ENCODE measurements at regions not wholly inside any gene's neighbourhood (a gene's known extent, or its start where the extent isn't known, plus 50 kb on each side); places are given as distances from the start of the nearest gene placed in this dataset.
"Not testable (repeated sequence)": the region's sequence is repeated elsewhere in the genome, so short reads cannot be mapped to it uniquely, and the experiment has no call there.

DNA sequence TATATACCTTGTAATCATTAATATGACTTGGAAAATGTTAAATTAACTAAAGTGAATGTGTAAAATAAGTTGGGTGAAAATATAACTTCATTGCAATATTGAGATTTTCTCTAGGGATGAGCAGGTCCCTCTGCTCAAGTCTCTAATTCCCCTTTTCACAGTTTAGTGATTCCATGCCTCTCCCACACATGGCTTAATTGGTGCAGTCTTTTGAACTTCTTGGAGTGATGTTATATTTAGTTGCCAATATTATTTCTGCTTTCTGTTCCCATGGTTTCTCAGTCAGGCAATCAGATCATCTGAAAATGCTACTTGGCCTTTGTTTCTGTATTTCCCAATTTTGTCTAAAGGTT lies 233.7 kb upstream of the SPOPL start:
- no peak for ATAC-seq (ENCODE audit: low read depth)
- H3K9me3 Mint-ChIP-seq, result peaks cover 6% of the 10 kb centered on the region

DNA sequence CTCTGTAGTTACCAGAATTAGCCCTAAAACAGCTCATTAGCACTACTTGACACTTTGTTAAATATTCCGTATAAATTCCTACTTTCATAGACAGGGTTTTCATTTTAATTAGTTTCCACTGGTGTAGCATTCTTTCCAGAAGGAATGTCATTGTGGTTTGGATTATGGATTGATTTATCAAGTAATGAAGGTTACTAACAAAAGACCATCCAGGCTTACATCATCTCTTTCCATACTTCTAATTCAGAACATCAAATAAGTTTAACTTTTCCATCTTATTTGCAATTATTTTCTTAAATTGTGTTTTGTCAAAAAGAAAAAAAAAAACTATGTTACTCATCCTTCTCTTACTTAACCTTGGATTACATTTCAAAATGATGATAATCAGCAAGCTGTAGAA lies 231.8 kb upstream of the SPOPL start:
- ATAC-seq (ENCODE audit: low read depth) (no peak), DNase-seq (ENCODE audit: low spot score in 2 of 2) (no peak)
- Mint-ChIP-seq H3K36me3 (no peaks in the 10 kb centered on the region), H3K4me3 (no peak overlapping the region), H3K4me1 (no peaks in the 10 kb centered on the region), H3K27me3 (no peaks in the 10 kb centered on the region), H3K9me3 (peaks cover 2% of the 10 kb centered on the region), H3K27ac (no peak overlapping the region)

More for the DNA sequence above, 233.7 kb upstream of the SPOPL start:
- Mint-ChIP-seq H3K4me3 (no peak overlapping the region), H3K27me3 (no peaks in the 10 kb centered on the region), H3K4me1 (no peaks in the 10 kb centered on the region), H3K27ac (no peak overlapping the region), H3K36me3 (no peaks in the 10 kb centered on the region)
- DNase-seq (ENCODE audit: low spot score in 2 of 2), result no peak

DNA sequence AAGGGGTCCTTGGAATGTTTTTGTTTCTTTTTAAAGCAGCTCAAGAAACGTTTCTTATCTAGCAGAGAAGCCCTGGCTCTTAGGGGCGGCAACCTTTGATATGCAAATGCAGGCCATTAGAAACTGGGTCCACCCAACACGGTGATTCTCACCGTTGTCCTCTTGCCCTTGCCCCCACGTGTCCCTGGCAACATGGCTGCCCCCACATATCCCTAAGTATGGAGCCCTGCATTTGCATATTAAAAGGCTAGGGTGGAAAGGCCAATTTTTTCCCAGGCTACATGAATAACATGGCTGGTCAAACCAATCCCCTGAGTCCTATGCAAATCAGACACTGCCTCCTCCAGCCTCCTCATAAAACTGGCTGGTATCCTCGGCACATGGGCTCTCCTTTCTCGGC lies 230.1 kb upstream of the SPOPL start:
- Mint-ChIP-seq H3K9me3 (no peaks in the 10 kb centered on the region), H3K4me1 (no peaks in the 10 kb centered on the region), H3K4me3 (no peak overlapping the region), H3K36me3 (no peaks in the 10 kb centered on the region), H3K27ac (no peak overlapping the region), H3K27me3 (no peaks in the 10 kb centered on the region)
- DNase-seq (ENCODE audit: low spot score in 2 of 2), result no peak
- no peak for ATAC-seq (ENCODE audit: low read depth)

DNA sequence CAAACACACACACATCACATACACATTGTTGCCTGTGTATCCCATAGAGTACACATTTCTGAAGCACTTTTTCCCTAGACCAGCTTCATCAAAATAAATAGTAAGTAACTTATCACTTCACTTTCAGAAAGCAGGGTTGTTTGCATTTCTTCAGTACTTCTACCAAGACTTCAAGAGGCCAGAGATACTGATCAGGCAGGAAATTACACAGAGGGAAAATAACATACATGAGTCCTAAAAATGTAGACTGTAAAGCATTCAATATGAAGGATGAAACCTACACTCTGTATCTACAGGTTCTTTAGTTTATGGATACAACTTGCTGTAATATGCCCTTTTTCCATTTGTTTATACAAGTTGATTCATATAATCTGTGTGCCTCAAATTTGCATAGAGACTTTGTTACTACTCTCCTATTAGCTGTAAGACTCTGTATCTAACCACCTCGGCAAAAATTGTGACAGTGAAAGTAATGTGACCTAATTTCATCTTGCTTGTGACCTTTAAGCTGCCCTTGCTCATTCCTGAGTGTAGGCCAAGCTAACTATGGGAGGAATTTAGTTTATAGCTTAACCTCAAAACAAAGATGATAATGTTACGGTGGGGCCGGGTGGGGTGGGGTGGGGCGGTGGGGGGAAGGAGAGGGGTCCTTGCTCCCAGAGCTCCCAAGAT lies 228.9 kb upstream of the SPOPL start:
- no peaks in the 10 kb centered on the region for H3K4me1 Mint-ChIP-seq
- H3K27me3 Mint-ChIP-seq, result no peaks in the 10 kb centered on the region
- H3K4me3 Mint-ChIP-seq, result no peak overlapping the region
- DNase-seq (ENCODE audit: low spot score in 2 of 2) (no peak), ATAC-seq (ENCODE audit: low read depth) (no peak)
- no peaks in the 10 kb centered on the region for H3K9me3 Mint-ChIP-seq
- H3K36me3 Mint-ChIP-seq, result no peaks in the 10 kb centered on the region
- H3K27ac Mint-ChIP-seq, result no peak overlapping the region

DNA sequence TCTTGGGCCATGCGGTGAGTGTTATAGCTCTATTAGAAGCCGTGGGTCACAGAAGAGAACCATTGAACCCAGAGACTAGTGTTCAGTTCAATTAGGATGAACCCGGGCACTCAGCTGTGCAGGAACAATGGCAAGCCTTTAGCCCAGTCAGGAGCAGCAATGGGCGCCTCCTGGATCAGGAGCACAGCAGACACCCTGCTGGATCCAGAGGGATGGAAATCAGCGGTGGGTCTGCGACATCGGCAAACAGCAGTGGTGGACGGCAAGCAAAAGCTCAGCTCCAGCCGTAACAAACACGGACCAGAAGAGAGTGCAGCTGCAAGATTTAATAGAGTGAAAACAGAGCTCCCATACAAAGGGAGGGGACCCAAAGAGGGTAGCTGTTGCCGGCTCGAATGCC lies 228.3 kb upstream of the SPOPL start:
- DNase-seq (ENCODE audit: low spot score in 2 of 2); H3K4me3 Mint-ChIP-seq; H3K9me3 Mint-ChIP-seq; ATAC-seq (ENCODE audit: low read depth); H3K36me3 Mint-ChIP-seq; H3K4me1 Mint-ChIP-seq; H3K27ac Mint-ChIP-seq; H3K27me3 Mint-ChIP-seq: not testable (repeated sequence)

DNA sequence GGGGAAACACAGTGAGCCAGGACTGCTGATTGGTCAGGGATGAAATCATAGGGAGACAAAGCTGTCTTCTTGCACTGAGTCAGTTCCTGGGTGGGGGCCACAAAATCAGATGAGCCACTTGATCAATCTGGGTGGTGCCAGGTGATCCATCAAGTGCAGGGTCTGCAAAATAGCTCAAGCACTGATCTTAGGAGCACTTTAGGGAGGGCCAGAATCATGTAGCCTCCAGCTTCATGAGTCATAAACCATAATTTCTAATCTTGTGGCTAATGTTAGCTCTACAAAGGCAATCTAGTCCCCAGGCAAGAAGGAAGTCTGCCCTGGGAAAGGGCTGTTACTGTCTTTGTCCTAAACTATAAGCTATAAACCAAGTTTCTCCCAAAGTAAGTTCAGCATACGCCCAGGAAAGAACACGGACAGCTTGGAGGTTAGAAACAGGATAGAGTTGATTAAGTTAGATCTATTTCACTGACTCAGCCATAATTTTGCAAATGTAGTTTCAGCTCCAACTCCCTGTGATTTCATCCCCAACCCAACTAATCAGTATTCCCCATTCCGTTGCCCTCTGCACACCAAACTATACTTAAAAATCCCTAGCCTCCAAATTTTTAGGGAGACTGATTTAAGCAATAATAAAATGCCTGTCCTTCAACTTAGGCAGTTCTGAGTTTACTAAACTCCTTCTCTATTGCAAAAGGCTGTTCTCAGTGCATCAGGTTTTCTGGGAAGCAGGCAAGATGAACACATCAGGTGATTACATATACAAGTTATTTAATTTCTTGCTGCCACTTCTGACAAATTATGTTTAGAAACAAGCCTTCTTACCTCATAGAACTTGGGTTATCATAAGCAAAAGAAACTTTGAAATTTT lies 226.9 kb upstream of the SPOPL start:
- H3K4me3 Mint-ChIP-seq, result no peak overlapping the region

DNA sequence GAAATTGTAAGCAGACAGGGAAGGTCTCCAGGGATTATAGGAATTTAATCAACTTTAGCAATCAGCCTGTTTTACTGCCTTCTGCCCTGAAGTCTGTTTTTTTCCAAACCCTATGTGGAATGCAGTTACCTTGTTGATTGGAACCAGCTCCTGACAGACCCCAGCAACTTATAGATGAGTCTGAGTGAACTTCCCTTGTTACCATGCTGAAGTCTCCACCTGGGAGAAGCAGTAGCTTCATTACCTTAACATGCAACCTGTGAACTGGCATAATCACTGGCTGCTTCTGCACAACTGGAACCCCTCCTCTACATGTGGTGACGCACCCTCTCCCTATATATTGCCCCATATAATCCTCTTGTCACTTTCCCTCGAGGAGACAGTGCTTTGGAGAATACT lies 226.3 kb upstream of the SPOPL start:
- no peak overlapping the region for H3K4me3 Mint-ChIP-seq
- DNase-seq (ENCODE audit: low spot score in 2 of 2), result no peak
- peaks cover 1% of the 10 kb centered on the region for H3K36me3 Mint-ChIP-seq
- H3K9me3 Mint-ChIP-seq, result no peaks in the 10 kb centered on the region
- H3K4me1 Mint-ChIP-seq, result no peaks in the 10 kb centered on the region
- H3K27ac Mint-ChIP-seq, result no peak overlapping the region
- ATAC-seq (ENCODE audit: low read depth), result no peak
- H3K27me3 Mint-ChIP-seq, result no peaks in the 10 kb centered on the region

More for the DNA sequence above, 226.9 kb upstream of the SPOPL start:
- Mint-ChIP-seq H3K36me3 (peaks cover 1% of the 10 kb centered on the region), H3K9me3 (no peaks in the 10 kb centered on the region), H3K4me1 (no peaks in the 10 kb centered on the region), H3K27ac (no peak overlapping the region), H3K27me3 (no peaks in the 10 kb centered on the region)
- DNase-seq (ENCODE audit: low spot score in 2 of 2) (no peak), ATAC-seq (ENCODE audit: low read depth) (no peak)

DNA sequence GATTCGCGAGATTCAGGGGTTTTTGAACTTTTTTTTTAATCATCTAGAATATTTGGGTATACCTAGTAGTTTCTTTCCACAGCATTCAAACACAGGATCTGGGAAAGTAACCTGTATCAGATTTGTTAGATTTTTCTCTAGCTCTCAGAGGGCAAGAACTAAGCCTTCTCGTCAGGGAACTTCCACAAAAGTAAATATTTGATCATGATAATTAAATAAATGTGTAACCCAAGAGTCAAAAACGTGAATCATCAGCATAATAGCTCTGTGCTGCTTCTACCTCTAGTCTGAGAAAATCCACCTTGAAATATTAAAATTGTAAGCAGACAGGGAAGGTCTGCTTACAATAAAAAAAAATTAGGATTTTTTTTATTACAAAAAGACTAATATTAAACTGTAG lies 225.7 kb upstream of the SPOPL start:
- ATAC-seq (ENCODE audit: low read depth) (no peak), DNase-seq (ENCODE audit: low spot score in 2 of 2) (no peak)
- Mint-ChIP-seq H3K27me3 (no peaks in the 10 kb centered on the region), H3K36me3 (peaks cover 1% of the 10 kb centered on the region), H3K4me3 (no peak overlapping the region), H3K4me1 (no peaks in the 10 kb centered on the region), H3K27ac (no peak overlapping the region), H3K9me3 (no peaks in the 10 kb centered on the region)

DNA sequence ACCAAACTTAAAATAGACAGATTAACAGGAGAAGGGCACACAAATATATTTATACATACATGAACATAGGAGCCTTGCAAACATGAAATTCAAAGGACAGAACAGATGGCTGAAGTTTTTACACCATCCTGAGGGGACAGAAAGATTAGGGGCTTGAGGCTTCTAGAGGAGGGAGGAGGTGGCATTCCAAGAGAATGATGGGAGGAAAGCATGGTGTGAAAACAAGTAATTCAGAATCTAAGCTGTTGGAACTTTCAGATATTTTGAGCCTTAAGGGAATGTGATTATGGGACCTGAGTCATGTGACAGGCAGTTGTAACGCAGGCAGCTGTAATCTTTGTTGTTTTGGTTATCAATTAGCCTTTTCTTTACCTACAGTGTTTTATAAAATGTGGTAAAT lies 225.2 kb upstream of the SPOPL start:
- Mint-ChIP-seq H3K4me1 (no peaks in the 10 kb centered on the region), H3K27me3 (no peaks in the 10 kb centered on the region), H3K9me3 (no peaks in the 10 kb centered on the region), H3K27ac (no peak overlapping the region), H3K36me3 (peaks cover 1% of the 10 kb centered on the region), H3K4me3 (no peak overlapping the region)
- ATAC-seq (ENCODE audit: low read depth) (no peak), DNase-seq (ENCODE audit: low spot score in 2 of 2) (no peak)

DNA sequence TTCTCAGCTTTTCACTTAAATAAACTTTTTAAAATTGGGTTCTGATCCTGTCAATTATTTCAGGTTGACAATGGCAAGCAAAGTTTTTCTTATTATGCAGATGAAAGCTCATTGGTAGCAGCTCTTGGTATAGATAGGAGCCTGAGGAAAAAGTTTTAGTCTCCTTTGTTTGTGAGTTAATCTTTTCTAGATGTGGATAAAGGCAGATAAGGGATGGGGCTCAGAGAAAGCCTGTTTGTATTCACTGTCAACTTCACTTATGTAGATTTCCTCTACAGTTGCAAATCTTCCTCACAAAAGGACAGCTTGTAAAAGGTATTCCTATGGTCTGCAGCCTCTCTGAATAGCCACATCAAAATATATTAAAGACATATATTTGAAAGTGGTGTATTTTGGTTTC lies 224.5 kb upstream of the SPOPL start:
- Mint-ChIP-seq H3K36me3 (peaks cover 1% of the 10 kb centered on the region), H3K4me1 (no peaks in the 10 kb centered on the region), H3K4me3 (no peak overlapping the region), H3K9me3 (no peaks in the 10 kb centered on the region), H3K27me3 (no peaks in the 10 kb centered on the region), H3K27ac (no peak overlapping the region)
- no peak for DNase-seq (ENCODE audit: low spot score in 2 of 2)
- ATAC-seq (ENCODE audit: low read depth), result no peak

DNA sequence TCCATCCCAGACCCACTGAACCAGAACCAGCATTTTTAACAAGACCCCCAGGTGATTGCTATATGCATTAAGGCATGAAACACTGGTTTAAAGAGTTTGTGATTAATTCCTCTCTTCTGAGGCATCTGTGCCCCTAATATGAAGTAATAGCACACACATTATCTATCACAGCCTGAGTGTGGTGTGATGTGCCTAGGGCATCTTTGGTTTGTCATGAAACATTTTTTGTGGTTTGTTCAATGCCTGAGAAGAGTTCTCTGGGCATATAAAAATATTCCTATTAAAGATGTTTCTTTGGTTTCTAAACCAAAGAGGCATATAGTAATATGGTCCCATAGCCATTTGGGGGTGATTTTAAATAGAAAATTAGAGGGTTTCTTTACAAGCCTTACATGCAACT lies 221.7 kb upstream of the SPOPL start:
- H3K4me3 Mint-ChIP-seq, result no peak overlapping the region
- H3K27me3 Mint-ChIP-seq, result no peaks in the 10 kb centered on the region
- H3K4me1 Mint-ChIP-seq, result no peaks in the 10 kb centered on the region
- ATAC-seq (ENCODE audit: low read depth), result no peak
- peaks cover 1% of the 10 kb centered on the region for H3K36me3 Mint-ChIP-seq
- no peaks in the 10 kb centered on the region for H3K9me3 Mint-ChIP-seq
- DNase-seq (ENCODE audit: low spot score in 2 of 2), result no peak
- H3K27ac Mint-ChIP-seq, result no peak overlapping the region

DNA sequence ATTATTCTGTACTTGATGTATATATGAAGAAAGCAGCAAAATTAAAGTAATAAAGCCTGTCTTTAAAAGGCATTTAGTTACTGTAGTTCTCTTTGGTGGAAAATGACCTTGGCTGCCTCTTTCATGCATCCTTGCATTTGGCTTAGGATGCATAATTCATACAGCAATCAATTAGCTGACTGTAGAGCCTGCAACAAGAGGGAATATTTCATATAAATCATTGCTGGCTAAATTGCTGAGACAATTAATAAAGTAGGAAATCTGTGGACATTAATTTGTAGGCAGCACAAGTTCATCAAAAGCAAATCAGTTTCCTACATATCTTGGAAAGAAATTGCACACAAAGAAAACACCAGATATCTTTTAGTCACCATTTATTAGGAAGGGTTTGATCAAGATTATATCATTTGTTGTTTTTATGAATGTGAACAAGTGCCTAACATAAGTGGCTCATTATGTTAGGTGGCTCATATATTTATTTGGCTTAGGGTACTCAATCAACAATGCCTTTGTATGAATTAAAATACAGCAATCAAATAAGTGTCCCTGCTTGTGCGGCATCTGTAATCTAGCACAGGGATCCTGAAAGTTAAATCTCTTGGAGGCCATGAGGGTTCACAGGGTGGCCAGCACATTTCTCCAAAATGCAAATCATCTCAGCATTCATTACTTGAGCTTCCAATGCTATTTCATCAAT lies 220.4 kb upstream of the SPOPL start:
- DNase-seq (ENCODE audit: low spot score in 2 of 2), result no peak
- Mint-ChIP-seq H3K9me3 (peaks cover 3% of the 10 kb centered on the region), H3K4me1 (no peaks in the 10 kb centered on the region), H3K36me3 (peaks cover 5% of the 10 kb centered on the region), H3K4me3 (no peak overlapping the region), H3K27me3 (no peaks in the 10 kb centered on the region), H3K27ac (no peak overlapping the region)
- ATAC-seq (ENCODE audit: low read depth), result no peak

DNA sequence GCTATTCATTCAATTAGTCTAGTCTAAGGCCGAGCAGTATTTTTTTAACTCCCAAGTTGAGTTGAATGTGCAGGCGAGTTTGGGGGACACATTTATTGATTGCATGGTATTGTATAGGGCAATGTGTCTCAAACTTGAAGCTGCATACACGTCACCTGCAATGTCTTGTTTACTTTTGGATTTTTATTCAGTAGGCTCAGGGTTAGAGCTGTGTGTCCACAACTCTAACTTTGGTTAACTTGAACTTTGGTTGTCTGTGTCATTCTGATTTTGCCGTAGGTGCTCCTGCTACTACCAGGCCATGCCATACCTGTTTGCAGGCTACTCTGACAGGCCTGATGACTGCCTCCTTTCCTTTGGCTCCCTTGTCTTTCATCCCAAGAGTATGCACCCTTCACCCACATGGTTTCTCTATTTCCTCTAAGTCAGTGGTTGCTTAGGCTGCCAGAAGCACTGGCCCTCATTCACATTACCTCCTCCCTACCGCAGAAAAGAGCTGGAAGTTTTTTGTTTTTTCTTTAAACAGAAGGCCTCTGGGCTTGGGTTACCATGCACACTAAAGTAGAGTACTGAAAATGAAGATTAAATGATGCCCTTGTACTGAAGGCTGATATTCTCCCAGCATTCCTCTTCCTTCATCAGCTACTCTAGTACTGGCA lies 219.4 kb upstream of the SPOPL start:
- Mint-ChIP-seq H3K27ac (no peak overlapping the region), H3K36me3 (peaks cover 7% of the 10 kb centered on the region), H3K4me1 (no peaks in the 10 kb centered on the region), H3K9me3 (peaks cover 5% of the 10 kb centered on the region), H3K4me3 (no peak overlapping the region), H3K27me3 (no peaks in the 10 kb centered on the region)
- ATAC-seq (ENCODE audit: low read depth), result no peak
- DNase-seq (ENCODE audit: low spot score in 2 of 2), result no peak

DNA sequence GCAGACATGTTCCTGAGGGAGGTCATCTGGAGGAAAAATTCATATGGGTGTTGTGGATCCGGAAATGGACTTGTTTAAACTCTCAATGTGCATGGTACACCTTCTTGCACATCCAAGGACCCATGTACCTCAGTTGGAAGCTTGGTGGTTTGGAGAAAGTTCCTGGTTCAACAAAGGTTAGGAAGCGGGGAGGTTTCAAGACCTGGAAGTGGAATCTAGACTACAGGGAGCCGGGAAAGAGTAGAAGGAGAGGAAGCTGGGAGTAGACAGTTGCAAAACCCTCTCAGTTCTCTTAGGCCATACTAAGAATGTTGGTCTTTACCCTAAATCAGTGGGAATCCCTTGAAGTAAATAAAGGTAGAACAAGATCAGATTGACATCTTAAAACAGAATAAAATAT lies 209.8 kb upstream of the SPOPL start:
- ATAC-seq (ENCODE audit: low read depth), result no peak
- no peak overlapping the region for H3K27ac Mint-ChIP-seq
- no peaks in the 10 kb centered on the region for H3K27me3 Mint-ChIP-seq
- no peaks in the 10 kb centered on the region for H3K4me1 Mint-ChIP-seq
- H3K36me3 Mint-ChIP-seq, result peaks cover 15% of the 10 kb centered on the region
- no peak overlapping the region for H3K4me3 Mint-ChIP-seq
- DNase-seq (ENCODE audit: low spot score in 2 of 2), result no peak
- H3K9me3 Mint-ChIP-seq, result peaks cover 5% of the 10 kb centered on the region

Data from memory B cell (primary cell).